Anterior cingulate cortex (tissue), 58 donors: ENCODE measurements at regions not wholly inside any gene's neighbourhood (a gene's known extent, or its start where the extent isn't known, plus 50 kb on each side); places are given as distances from the start of the nearest gene placed in this dataset.

Experiments used
- DNase-seq, 58 donors: peaks; one replicate each; lab custom pipeline; 2025; lab: John Stamatoyannopoulos, UW

DNA sequence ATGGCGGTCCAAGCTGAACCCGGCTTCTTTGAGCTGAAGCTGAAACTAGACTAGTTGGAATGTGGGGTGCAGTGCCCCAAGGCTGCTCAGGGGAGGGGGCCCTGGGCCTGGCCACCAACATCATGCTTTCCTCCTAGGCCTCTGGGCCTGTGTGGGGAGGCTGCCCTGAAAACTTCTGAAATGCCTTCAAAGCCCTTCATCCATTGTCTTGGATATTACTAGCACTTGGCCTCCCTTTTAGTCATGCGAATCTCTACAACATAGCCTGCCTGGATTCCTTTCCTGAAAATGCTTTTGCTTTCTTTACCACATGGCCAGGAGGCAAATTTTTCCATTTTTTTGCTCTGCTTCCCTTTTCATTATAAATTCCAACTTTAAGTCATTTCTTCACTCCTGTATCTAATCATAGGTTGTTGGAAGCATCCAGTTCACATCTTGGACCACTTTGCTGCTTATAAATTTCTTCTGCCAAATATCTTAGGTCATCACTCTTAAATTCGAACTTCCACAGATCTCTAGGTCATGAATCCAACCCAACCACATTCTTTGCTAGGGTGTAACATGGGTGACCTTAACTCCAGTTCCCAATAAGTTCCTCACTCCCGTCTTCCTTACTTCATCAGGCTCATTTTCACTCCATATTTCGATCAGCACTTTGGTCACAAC, 103.4 kb downstream of the DDIT4L start:
- DNase-seq, result no peak

- no peak for DNase-seq
Measured at GRCh38 chr4:100084892-100085291, 105.4 kb downstream of the DDIT4L start.

GRCh38 chr4:100083289-100083688, 107.0 kb downstream of the DDIT4L start:
- DNase-seq, result no peak

DNA sequence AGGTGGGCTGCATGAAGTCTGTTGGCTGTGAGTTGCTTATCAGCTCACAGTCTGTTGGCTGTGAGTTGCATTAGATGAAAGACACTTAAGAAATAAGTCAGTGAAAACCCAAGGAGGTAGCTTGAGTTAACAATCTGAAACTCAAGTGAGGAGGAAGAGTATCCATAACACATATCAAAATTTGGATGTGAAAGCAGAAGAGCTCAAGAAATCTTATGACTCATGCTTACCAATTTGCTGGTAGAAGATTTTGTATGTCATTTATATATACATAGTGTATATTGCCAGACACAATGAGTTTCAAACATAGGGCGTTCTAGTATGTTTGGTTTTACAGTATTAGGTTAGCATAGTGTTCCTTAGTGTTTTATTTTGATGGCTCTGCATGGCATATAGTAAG, 107.4 kb downstream of the DDIT4L start:
- no peak for DNase-seq

DNA sequence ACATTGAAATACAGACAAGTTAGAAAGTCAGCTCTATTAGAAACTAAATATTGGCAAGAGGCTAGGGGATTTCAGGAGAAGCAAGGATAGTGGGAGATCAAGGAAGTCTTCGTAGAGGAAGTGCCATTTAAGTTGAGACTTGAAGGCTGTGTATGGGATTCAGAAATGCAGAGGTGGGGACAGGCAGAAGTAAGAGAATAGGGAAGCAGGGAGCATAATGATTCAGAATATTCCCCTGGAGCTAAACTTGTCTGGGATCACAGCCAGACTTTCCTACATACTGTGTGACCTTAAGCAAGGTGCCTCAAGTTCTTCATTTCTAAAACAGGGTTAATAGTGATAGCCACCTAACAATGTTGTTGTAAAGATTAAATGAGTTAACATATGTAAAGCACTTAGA, 108.8 kb downstream of the DDIT4L start:
- DNase-seq, result no peak

- DNase-seq, result no peak
Measured at GRCh38 chr4:100079264-100079663, 111.0 kb downstream of the DDIT4L start.

DNA sequence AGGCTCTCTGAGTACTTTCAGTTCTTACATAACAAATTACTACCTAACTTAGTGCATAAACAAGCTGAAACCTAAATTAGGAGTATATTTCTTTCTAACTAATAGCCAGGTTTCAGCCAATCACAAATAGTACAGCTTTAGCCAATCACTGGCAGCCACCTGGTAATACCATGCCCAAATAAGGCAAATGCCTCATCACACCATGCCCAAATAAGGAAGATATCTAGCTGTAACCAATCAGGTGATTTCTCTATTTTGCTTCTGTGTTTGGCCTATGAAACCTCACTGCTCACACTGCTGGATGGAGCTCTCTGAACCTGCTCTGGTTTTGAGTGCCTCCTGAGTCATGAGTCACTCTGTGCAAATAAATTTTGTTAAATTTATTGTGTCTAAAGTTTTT, 113.5 kb downstream of the DDIT4L start:
- no peak for DNase-seq

DNA sequence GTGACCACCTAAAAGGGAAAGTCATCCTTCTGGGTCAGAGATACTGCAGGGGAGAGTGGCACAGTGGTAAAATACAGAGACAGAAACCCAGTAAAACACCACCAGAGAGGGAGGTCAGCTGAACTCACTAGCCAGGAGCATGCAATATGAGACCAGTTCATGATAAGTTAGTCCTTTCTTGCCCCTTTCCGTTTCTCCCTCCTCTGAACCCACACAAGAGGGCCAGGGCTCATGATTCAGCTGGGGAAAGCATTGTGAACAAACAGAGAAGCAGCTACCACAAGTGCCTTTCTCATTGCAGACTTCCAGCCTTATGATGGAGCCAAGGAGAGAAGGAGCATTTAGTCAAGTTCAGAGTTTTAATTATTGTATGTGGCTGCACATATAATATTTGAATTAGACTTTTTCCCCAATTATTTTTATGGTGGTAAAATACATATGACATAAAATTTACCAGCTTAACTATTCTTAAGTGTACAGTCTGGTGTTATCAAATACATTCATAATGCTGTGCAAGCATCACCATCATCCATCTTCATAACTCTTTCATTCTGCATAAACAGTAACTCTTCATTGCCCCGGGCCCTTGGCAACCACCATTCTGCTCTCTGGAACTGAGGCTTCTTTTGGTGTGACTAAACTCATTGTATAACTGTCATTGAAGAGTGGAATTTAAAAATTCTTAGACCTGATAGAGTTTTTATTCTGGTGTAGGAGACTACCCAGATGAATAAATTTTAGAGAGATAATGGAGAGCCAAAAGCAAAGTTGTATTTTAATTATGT, 114.6 kb downstream of the DDIT4L start:
- DNase-seq, result no peak

DNA sequence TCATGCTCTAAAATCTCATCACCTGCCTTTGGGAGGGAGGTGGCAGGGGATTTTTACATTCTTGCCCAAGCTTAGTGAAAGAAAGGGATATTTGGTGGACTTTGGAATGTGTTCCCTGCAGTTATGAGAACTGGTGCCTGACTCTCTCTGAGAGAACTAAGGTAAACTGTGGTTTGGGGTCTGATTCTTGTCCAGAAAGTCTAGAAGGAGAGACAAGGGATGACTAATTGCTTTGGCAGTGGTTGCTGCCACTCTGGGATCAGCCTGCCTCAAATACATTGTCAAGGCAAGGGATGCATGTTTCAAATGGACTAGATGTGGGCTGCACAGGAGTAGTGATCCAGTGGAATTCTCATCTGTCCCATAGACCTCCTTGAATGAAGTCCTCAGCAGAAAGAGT, 115.2 kb downstream of the DDIT4L start:
- DNase-seq, result no peak

- DNase-seq, result no peak
Measured at GRCh38 chr4:100071506-100071905, 118.8 kb downstream of the DDIT4L start.

DNA sequence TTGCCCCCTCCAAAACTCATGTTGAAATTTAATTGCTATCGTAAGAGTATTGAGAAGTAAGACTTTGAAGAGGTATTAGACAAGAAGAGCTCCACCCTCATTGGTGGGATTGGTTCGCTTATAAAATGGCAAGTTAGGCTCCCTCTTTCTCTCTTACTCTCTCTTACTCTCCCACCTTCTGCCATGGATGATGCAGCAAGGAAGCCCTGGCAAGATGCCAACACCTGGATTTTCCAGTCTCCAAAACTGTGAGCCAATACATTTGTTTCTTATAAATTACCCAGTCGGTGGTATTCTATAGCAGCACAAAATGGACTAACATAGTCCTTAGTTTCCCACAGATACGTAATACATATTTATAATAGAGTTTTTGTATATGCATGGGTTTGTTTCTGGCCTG, 119.4 kb downstream of the DDIT4L start:
- no peak for DNase-seq

GRCh38 chr4:100069207-100069606, 119.1 kb upstream of the H2AZ1 start:
- DNase-seq, result no peak

DNA sequence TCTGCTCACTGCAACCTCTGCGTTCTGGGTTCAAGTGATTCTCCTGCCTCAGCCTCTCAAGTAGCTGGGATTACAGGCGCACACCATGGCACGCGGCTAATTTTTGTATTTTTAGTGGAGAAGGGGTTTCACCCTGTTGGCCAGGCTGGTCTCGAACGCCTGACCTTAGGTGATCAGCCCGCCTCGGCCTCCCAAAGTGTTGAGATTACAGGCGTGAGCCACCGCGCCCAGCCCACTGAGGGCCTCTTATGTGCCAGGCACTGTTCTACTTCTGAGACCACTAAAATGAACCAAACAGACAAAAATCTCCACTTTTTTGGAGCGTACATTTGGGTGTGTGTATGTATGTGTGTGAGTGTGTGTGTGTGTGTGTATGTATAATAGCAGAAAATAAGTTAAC, 117.2 kb upstream of the H2AZ1 start:
- no peak for DNase-seq

- DNase-seq, result no peak
Measured at GRCh38 chr4:100063355-100063754, 113.3 kb upstream of the H2AZ1 start.

GRCh38 chr4:100062921-100063320, 112.8 kb upstream of the H2AZ1 start:
- no peak for DNase-seq

DNA sequence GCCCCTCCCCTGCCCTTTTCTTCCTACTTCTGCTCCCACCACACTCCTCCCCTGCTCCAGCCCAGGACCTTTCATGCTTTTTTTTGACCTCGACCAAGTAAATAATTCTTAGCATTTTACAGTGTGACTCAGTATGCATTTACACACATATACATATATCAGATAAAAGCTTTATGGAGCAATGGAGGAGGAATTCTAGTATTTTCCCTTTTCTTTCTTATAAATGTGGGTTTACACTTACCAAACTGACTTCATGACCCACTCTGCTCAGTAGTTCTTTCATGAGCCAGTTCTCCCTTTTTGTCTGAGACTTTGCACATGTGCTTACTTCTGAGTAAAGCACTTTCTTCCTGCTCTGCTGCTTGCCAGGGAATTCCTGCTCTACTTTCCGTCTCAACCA, 111.8 kb upstream of the H2AZ1 start:
- no peak for DNase-seq

- no peak for DNase-seq
Measured at GRCh38 chr4:100060765-100061416, 110.8 kb upstream of the H2AZ1 start.

DNA sequence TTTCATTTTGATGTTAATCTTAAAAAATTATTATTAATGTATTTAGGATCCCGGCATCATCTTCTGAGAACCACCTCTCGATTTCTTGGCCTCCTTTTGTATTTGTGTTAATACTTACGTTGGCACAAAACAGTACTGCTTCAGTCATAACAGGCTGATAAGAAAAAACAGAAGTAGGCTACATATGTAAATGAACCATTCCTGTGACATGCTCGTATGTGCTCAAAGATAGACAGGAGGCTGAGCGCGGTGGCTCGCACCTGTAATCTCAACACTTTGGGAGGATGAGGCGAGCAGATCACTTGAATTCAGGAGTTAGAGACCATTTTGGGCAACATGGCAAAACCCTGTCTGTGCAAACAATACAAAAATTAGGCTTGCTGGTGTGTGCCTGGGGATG, 109.4 kb upstream of the H2AZ1 start:
- DNase-seq, result no peak

GRCh38 chr4:100056701-100057100, 106.6 kb upstream of the H2AZ1 start:
- no peak for DNase-seq

DNA sequence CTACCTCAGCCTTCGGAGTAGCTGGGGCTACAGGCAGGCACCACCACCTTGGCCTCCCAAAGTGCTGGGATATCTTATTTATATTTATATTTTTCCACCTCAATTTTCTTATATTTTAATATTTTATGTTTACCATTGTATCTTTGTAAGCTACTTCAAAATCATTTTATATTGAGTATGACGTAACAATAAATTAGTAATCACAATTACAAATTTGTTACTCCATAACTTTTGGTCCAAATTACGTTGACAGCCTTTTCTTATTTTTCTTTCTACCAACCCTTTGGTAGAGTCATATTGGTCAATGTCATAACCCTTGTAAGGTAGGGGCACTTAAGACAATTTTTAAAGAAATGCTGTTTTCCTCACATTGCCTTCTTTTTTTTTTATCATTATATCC, 104.0 kb upstream of the H2AZ1 start:
- DNase-seq, result no peak

DNA sequence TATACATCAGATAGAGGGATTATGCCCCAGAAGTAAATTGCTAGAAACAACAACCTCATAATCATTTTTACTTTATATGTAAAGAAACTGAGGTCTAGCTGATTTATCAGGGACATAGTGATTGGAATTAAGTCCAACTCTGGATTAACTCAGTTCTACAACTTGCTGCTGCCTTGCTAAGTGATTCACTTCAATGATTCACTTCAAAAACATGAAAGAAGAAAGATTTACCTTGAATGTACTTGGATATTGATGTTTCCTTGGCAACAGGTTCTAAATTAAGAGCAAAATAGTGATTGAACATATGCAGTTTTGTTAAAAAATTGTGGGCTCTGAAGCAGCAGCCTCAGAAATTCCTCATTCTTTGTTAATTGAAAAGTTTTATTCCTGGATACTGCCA, 99.8 kb upstream of the H2AZ1 start:
- DNase-seq, result no peak

DNA sequence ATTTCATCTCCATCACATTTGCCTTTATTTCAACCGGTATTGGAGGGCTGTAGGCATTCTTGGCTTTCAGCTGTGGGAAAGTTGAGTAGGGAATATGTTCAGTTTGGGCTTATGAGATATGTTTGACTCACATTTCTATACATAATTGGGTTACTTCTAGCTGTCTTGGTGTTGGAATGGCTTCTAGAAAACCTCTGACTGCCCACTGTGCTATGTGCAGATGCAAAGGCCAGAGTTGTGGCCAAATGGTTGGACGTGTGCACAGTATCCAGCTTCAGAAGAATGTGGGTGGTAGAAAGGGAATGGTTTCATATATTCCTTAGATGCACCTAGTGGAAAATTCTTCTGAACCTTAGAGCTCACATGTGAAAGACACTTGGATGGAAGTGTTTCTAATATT, 92.6 kb upstream of the H2AZ1 start:
- no peak for DNase-seq
